ENCODE measurements at regions not wholly inside any gene's neighbourhood (a gene's known extent, or its start where the extent isn't known, plus 50 kb on each side); places are given as distances from the start of the nearest gene placed in this dataset.

DNA sequence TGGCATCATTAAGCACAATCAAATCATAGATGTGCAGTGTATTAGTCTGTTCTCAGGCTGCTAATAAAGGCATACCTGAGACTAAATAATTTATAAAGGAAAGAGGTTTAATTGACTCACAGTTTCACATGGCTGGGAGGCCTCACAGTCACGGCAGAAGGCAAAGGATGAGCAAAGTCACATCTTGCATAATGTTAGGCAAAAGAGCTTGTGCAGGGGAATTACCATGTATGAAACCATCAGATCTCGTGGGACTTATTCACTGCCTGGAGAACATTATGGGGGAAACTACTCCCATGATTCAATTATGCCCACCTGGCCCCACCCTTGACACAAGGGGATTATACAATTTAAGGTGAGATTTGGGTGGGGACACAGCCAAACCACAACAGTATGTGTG, 245.2 kb upstream of the DACH1 start:
- no peaks in the 10 kb centered on the region for H3K9me3 ChIP-seq (ENCODE audit: control insufficient read depth in 4 of 4, insufficient read depth in 3 of 4, low read length in 3 of 4)
- ATAC-seq (ENCODE audit: insufficient read depth, low FRiP score) (no peak), DNase-seq (no peak)
- no peak overlapping the region for H3K27ac ChIP-seq (ENCODE audit: low read depth in 1 of 2, low read length in 1 of 2)
- TF ChIP-seq CTCF (IDR thresholded peaks at IDR 0.05; ENCODE audit: control extremely low read depth, extremely low read depth): no peak
- WGBS, 2 donors: 86 to 88% methylated on average over 2 of the region's 2 CpGs
- H3K4me3 ChIP-seq: no peak overlapping the region
- H3K36me3 ChIP-seq (ENCODE audit: control insufficient read depth in 4 of 4, insufficient read depth in 4 of 4, low read length in 4 of 4): no peaks in the 10 kb centered on the region
- no peak overlapping the region for H3K9ac ChIP-seq (ENCODE audit: insufficient read depth in 1 of 2, low read length in 2 of 2)
- H3K27me3 ChIP-seq (ENCODE audit: control insufficient read depth in 3 of 3, insufficient read depth in 3 of 3, low read length in 2 of 3): no peaks in the 10 kb centered on the region
- peaks cover 0 to 7% (median 0%) of the 10 kb centered on the region in 5 donors for H3K4me1 ChIP-seq (ENCODE audit: control insufficient read depth in 5 of 5, insufficient read depth in 5 of 5, low read length in 5 of 5)

- Histone ChIP-seq H3K9me3 (ENCODE audit: control insufficient read depth in 4 of 4, insufficient read depth in 3 of 4, low read length in 3 of 4) (no peaks in the 10 kb centered on the region), H3K27ac (ENCODE audit: low read depth in 1 of 2, low read length in 1 of 2) (no peak overlapping the region), H3K27me3 (ENCODE audit: control insufficient read depth in 3 of 3, insufficient read depth in 3 of 3, low read length in 2 of 3) (no peaks in the 10 kb centered on the region), H3K4me3 (no peak overlapping the region), H3K4me1 (ENCODE audit: control insufficient read depth in 5 of 5, insufficient read depth in 5 of 5, low read length in 5 of 5) (peaks cover 0 to 7% (median 0%) of the 10 kb centered on the region in 5 donors), H3K36me3 (ENCODE audit: control insufficient read depth in 4 of 4, insufficient read depth in 4 of 4, low read length in 4 of 4) (no peaks in the 10 kb centered on the region), H3K9ac (ENCODE audit: insufficient read depth in 1 of 2, low read length in 2 of 2) (no peak overlapping the region)
- ATAC-seq (ENCODE audit: insufficient read depth, low FRiP score): no peak
- no peak for DNase-seq
- TF ChIP-seq CTCF (IDR thresholded peaks at IDR 0.05; ENCODE audit: control extremely low read depth, extremely low read depth): no peak
- WGBS, 2 donors: 91 to 95% methylated on average over 4 of the region's 4 CpGs
Measured at GRCh38 chr13:72109863-72110262, 242.9 kb upstream of the DACH1 start.

GRCh38 chr13:72104656-72105180, 237.7 kb upstream of the DACH1 start:
- no peaks in the 10 kb centered on the region for H3K9me3 ChIP-seq (ENCODE audit: control insufficient read depth in 4 of 4, insufficient read depth in 3 of 4, low read length in 3 of 4)
- H3K27ac ChIP-seq (ENCODE audit: low read depth in 1 of 2, low read length in 1 of 2): no peak overlapping the region
- no peak overlapping the region for H3K4me3 ChIP-seq
- no peaks in the 10 kb centered on the region for H3K27me3 ChIP-seq (ENCODE audit: control insufficient read depth in 3 of 3, insufficient read depth in 3 of 3, low read length in 2 of 3)
- no peak for TF ChIP-seq CTCF (IDR thresholded peaks at IDR 0.05; ENCODE audit: control extremely low read depth, extremely low read depth)
- no peak overlapping the region for H3K9ac ChIP-seq (ENCODE audit: insufficient read depth in 1 of 2, low read length in 2 of 2)
- DNase-seq: no peak
- no peaks in the 10 kb centered on the region for H3K36me3 ChIP-seq (ENCODE audit: control insufficient read depth in 4 of 4, insufficient read depth in 4 of 4, low read length in 4 of 4)
- ATAC-seq (ENCODE audit: insufficient read depth, low FRiP score): no peak
- WGBS, 2 donors: 45 to 80% methylated on average over 1 of the region's 1 CpG
- H3K4me1 ChIP-seq (ENCODE audit: control insufficient read depth in 5 of 5, insufficient read depth in 5 of 5, low read length in 5 of 5): no peaks in the 10 kb centered on the region

DNA sequence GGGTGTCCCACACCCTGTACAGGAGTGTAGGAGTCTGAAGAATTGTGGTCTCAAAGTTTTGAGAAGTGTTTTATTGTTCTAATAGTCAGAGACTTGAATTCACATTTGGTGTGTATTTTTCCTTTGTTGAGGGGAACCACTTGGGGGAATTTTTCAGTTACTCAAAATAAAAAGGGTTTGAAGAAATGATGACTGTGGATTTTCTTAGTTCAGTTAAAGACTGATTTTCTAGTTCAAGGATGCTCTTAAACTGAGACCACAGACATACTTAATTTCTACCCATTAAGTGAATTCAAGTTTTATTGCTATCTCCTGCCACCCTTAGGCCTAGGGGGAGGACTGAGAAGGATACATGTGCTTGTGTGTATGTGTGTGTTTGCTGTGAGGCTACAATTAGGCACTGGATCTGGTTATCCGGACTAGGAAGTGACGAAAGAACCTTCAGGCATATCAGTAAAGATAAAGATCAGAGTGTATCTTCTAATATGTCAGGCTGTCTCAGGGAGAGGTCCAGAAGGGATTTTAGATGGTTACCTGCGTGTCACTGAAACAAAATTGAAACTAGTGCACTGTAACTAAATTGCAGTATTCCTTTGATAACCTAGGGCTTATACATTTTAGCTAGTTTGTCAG, 234.9 kb upstream of the DACH1 start:
- Histone ChIP-seq H3K9ac (ENCODE audit: insufficient read depth in 1 of 2, low read length in 2 of 2) (no peak overlapping the region), H3K4me1 (ENCODE audit: control insufficient read depth in 5 of 5, insufficient read depth in 5 of 5, low read length in 5 of 5) (no peaks in the 10 kb centered on the region), H3K9me3 (ENCODE audit: control insufficient read depth in 4 of 4, insufficient read depth in 3 of 4, low read length in 3 of 4) (no peaks in the 10 kb centered on the region), H3K27ac (ENCODE audit: low read depth in 1 of 2, low read length in 1 of 2) (no peak overlapping the region), H3K27me3 (ENCODE audit: control insufficient read depth in 3 of 3, insufficient read depth in 3 of 3, low read length in 2 of 3) (no peaks in the 10 kb centered on the region), H3K4me3 (no peak overlapping the region), H3K36me3 (ENCODE audit: control insufficient read depth in 4 of 4, insufficient read depth in 4 of 4, low read length in 4 of 4) (no peaks in the 10 kb centered on the region)
- no peak for DNase-seq
- no peak for ATAC-seq (ENCODE audit: insufficient read depth, low FRiP score)
- 72 to 83% methylated on average over 3 of the region's 3 CpGs for WGBS, 2 donors
- no peak for TF ChIP-seq CTCF (IDR thresholded peaks at IDR 0.05; ENCODE audit: control extremely low read depth, extremely low read depth)
